SK-N-MC (cell line): ENCODE measurements at regions not wholly inside any gene's neighbourhood (a gene's known extent, or its start where the extent isn't known, plus 50 kb on each side); places are given as distances from the start of the nearest gene placed in this dataset.
"Not testable (repeated sequence)": the region's sequence is repeated elsewhere in the genome, so short reads cannot be mapped to it uniquely, and the experiment has no call there.

Experiments
- EZH2 ChIP-seq: fragments of 200-600 bp; sonication (generic); IDR thresholded peaks from one replicate; pipeline ENCODE4 v1.6.1; 2017; ENCODE audit warnings: antibody characterized with exemption
- FOXP2 ChIP-seq: optimal IDR thresholded peaks from 2 replicates; pipeline ENCODE3; 2011; ENCODE audit warnings: mild to moderate bottlenecking, moderate library complexity; ENCODE audit not compliant: insufficient read depth; ENCODE audit errors: extremely low read length, control extremely low read depth
- POLR2AphosphoS5 ChIP-seq: IDR thresholded peaks from 2 replicates; pipeline ENCODE4 v1.6.1; 2012; ENCODE audit warnings: mild to moderate bottlenecking, low read depth, low read length, borderline replicate concordance

- TF ChIP-seq FOXP2, POLR2AphosphoS5, EZH2: not testable (repeated sequence)
These were observed 128.4 kb downstream of the FOXD4L6 start for GRCh38 chr9:40999952-41000700.
